ENCODE measurements at regions not wholly inside any gene's neighbourhood (a gene's known extent, or its start where the extent isn't known, plus 50 kb on each side); places are given as distances from the start of the nearest gene placed in this dataset.

DNA sequence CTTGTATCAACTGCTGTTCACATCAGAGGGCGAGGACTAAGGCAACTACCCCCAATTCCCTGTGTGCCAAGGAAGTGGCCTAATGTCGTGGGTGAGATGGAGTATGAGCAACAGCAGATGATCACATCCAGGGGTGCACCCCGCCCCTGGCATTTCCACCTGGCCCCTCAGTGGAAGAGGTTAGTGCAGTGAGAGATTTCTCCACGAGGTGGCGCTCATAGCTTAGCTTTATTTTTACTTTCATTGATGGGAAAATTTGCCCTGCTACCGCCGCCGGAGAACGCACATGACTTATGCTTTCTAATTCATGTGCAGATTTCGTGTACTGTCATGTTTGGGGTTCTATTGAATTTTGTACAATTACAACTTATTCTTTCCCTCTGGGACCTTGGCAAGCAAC lies 470.6 kb upstream of the MEX3C start:
- TF ChIP-seq, protein P1, sequence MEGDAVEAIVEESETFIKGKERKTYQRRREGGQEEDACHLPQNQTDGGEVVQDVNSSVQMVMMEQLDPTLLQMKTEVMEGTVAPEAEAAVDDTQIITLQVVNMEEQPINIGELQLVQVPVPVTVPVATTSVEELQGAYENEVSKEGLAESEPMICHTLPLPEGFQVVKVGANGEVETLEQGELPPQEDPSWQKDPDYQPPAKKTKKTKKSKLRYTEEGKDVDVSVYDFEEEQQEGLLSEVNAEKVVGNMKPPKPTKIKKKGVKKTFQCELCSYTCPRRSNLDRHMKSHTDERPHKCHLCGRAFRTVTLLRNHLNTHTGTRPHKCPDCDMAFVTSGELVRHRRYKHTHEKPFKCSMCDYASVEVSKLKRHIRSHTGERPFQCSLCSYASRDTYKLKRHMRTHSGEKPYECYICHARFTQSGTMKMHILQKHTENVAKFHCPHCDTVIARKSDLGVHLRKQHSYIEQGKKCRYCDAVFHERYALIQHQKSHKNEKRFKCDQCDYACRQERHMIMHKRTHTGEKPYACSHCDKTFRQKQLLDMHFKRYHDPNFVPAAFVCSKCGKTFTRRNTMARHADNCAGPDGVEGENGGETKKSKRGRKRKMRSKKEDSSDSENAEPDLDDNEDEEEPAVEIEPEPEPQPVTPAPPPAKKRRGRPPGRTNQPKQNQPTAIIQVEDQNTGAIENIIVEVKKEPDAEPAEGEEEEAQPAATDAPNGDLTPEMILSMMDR (IDR thresholded peaks at IDR 0.05), result peak in 1 of 3 experiments; percentile 25
- DNase-seq (ENCODE audit: low spot score in 2 of 2), result no peak

DNA sequence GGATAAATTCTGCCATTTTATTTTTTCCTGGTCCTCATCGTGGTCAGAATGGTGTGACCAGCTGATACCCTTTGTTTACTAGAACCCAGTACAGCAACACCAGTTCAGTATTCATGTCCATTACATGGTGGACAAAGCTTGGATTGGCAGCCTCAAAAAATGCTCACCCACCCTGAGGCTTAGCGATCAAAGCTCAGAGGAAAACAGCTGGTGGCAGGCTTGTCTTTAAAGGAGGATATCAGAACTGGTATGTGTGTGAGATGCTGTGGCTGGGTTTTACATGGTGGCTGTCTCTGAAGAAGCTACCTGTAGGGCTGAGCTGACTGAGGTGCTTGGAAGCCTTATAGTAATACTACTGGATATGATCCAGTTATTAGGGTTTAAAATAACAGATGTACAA lies 471.1 kb upstream of the MEX3C start:
- TF ChIP-seq, protein P1 (IDR thresholded peaks at IDR 0.05), result no peak
- no peaks in the 10 kb centered on the region for H3K27me3 ChIP-seq
- intact Hi-C loops (cut with DNase I), result no loop called here

More for the DNA sequence above, 470.6 kb upstream of the MEX3C start:
- H3K4me3 ChIP-seq, result no peak overlapping the region
- intact Hi-C loops (cut with DNase I), result no loop called here
- peaks cover 0 to 3% of the 10 kb centered on the region in 2 donors for H3K9me3 ChIP-seq
- no peak overlapping the region for H3K27ac ChIP-seq
- H3K36me3 ChIP-seq, result no peaks in the 10 kb centered on the region
- no peaks in the 10 kb centered on the region for H3K4me1 ChIP-seq
- H3K27me3 ChIP-seq, result no peaks in the 10 kb centered on the region

DNA sequence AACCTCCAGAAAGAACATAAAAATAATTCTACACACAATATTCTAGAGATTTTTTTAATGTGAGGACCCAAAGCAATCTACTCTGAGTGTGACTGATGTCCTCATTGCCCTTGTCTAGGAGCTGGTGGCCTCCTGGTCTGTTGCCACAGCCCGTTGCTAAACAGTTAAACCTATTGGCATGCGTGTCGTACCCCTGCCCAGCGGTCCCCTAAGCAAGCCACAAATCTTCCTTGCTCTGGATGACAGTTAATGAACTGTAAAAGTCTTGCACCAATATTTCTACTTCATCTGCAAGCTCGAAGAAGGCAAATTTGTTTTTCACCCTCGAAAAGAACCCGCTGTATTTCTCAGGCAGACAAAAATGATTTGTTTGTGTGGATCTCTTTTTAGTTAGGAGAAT lies 489.1 kb upstream of the MEX3C start:
- intact Hi-C loops (cut with DNase I), result no loop called here
- TF ChIP-seq, protein P1 (IDR thresholded peaks at IDR 0.05), result no peak

More for the DNA sequence above, 471.1 kb upstream of the MEX3C start:
- Histone ChIP-seq H3K36me3 (no peaks in the 10 kb centered on the region), H3K4me1 (no peaks in the 10 kb centered on the region), H3K9me3 (peaks cover 0 to 3% of the 10 kb centered on the region in 2 donors), H3K4me3 (no peak overlapping the region), H3K27ac (no peak overlapping the region)
- DNase-seq (ENCODE audit: low spot score in 2 of 2), result no peak

DNA sequence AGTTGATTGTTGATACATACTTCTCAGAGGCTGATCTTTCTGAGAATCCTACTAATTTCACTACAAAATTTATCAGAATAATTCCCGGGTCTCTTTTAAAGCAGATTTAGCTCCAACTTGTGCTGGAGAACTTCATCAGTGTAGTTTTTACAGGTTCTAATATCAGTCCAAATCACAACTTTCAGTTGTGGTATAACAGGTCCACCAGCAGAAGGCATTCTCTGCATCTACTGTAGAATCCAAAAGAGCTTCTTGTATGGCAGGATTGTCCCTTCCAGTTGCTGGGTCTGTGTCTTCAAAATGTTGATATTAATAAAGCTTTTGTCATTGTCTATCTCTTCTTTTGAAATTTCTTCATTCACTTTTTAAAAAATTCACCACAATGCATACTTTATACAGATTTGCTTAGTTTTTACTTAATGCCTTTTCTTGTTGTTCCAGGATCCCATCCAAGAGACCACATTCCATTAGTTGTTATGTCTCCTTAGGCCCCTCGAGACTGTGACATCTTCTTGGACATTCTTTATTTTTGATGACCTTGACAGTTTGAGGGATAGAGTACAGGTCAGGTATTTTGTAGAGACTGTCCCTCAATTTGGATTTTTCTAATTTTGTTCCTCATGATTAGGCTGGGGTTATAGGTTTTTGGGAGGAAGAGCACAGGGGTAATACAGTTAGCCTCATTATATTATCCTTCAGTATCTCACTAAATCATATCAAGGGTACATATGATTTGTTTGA lies 490.5 kb upstream of the MEX3C start:
- Histone ChIP-seq H3K4me1 (no peaks in the 10 kb centered on the region), H3K4me3 (no peak overlapping the region), H3K27me3 (no peaks in the 10 kb centered on the region), H3K36me3 (no peaks in the 10 kb centered on the region), H3K27ac (no peak overlapping the region), H3K9me3 (no peaks in the 10 kb centered on the region)
- TF ChIP-seq, protein P1 (IDR thresholded peaks at IDR 0.05), result no peak
- no peak for DNase-seq (ENCODE audit: low spot score in 2 of 2)
- intact Hi-C loops (cut with DNase I), result no loop called here

More for the DNA sequence above, 489.1 kb upstream of the MEX3C start:
- no peaks in the 10 kb centered on the region for H3K4me1 ChIP-seq
- no peaks in the 10 kb centered on the region for H3K9me3 ChIP-seq
- no peak overlapping the region for H3K27ac ChIP-seq
- H3K36me3 ChIP-seq, result no peaks in the 10 kb centered on the region
- DNase-seq (ENCODE audit: low spot score in 2 of 2), result no peak
- no peak overlapping the region for H3K4me3 ChIP-seq
- no peaks in the 10 kb centered on the region for H3K27me3 ChIP-seq

DNA sequence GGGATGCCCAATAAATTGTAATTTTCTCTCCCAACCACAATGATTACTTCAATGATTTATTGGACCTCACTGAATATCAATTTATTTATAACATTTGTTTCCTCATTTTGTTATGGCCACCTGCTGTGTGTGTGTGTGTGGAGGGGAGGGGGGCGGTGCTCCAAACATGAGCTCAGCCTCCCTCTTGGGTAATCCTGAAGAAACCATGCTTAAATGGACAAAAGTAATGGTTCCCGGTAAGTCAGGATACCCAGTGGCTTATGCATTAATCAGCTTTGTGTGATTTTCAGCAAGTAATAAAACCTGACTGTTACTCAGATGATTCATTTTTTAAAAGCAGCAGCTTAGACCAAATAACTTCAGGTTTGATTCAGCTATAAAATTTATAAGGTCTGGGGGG lies 495.1 kb upstream of the MEX3C start:
- H3K4me1 ChIP-seq, result no peaks in the 10 kb centered on the region
- no peak overlapping the region for H3K4me3 ChIP-seq
- DNase-seq (ENCODE audit: low spot score in 2 of 2), result no peak
- no peaks in the 10 kb centered on the region for H3K36me3 ChIP-seq
- no peak overlapping the region for H3K27ac ChIP-seq
- intact Hi-C loops (cut with DNase I), result no loop called here
- H3K9me3 ChIP-seq, result no peaks in the 10 kb centered on the region
- TF ChIP-seq, protein P1 (IDR thresholded peaks at IDR 0.05), result no peak
- no peaks in the 10 kb centered on the region for H3K27me3 ChIP-seq

Measured in ascending aorta (tissue), 2 donors.